Loucy (cell line): ENCODE measurements at regions not wholly inside any gene's neighbourhood (a gene's known extent, or its start where the extent isn't known, plus 50 kb on each side); places are given as distances from the start of the nearest gene placed in this dataset.

Source experiments
- H2AFZ ChIP-seq: fragments of 200-600 bp; sonication (generic); 2 replicates; pipeline ENCODE4 v1.6.0; 2016; ENCODE audit warnings: antibody characterized with exemption, mild to moderate bottlenecking, low read length, moderate library complexity
- H3F3A ChIP-seq: fragments of 200-600 bp; 2 replicates; pipeline ENCODE4 v1.6.0; 2016; ENCODE audit warnings: antibody characterized with exemption, low read depth, mild to moderate bottlenecking
- H3K27me3 ChIP-seq: fragments of 200-600 bp; sonication (generic); 2 replicates; pipeline ENCODE4 v1.6.1; 2014; ENCODE audit warnings: low read length, mild to moderate bottlenecking; ENCODE audit not compliant: insufficient read depth, poor library complexity, severe bottlenecking
- H3K36me3 ChIP-seq: fragments of 200-600 bp; sonication (generic); 2 replicates; pipeline ENCODE4 v1.6.1; 2016; ENCODE audit warnings: low read length; ENCODE audit not compliant: insufficient read depth
- H3K4me1 ChIP-seq: fragments of 200-600 bp; sonication (generic); 2 replicates; pipeline ENCODE4 v1.5.1; 2014; ENCODE audit warnings: low read length, mild to moderate bottlenecking; ENCODE audit not compliant: insufficient read depth, poor library complexity, severe bottlenecking
- H3K4me2 ChIP-seq: fragments of 200-600 bp; sonication (generic); 2 replicates; pipeline ENCODE4 v1.6.0; 2014; ENCODE audit warnings: antibody characterized with exemption, low read length, low read depth, mild to moderate bottlenecking; ENCODE audit not compliant: poor library complexity, severe bottlenecking
- H3K4me3 ChIP-seq: fragments of 200-600 bp; sonication (generic); 2 replicates; pipeline ENCODE4 v1.5.1; 2014; ENCODE audit warnings: low read length, mild to moderate bottlenecking, mixed read lengths; ENCODE audit not compliant: poor library complexity, severe bottlenecking
- H3K79me2 ChIP-seq: fragments of 200-600 bp; sonication (generic); 2 replicates; pipeline ENCODE4 v1.6.1; 2014; ENCODE audit warnings: low read length; ENCODE audit not compliant: insufficient read depth
- H3K9ac ChIP-seq: fragments of 200-600 bp; sonication (generic); 2 replicates; pipeline ENCODE4 v1.6.0; 2014; ENCODE audit warnings: mild to moderate bottlenecking, low read depth, low read length, moderate library complexity; ENCODE audit not compliant: poor library complexity, severe bottlenecking
- H3K9me2 ChIP-seq: fragments of 200-600 bp; sonication (generic); replicated peaks from 2 replicates; pipeline ENCODE4 v1.6.1; 2016; ENCODE audit warnings: low read depth, low read length, mixed read lengths
- H3K9me3 ChIP-seq: fragments of 200-600 bp; sonication (generic); 2 replicates; pipeline ENCODE4 v1.6.1; 2014; ENCODE audit warnings: mild to moderate bottlenecking, antibody characterized with exemption, low read length, low read depth; ENCODE audit not compliant: insufficient read depth
- H4K20me1 ChIP-seq: fragments of 200-600 bp; sonication (generic); 2 replicates; pipeline ENCODE4 v1.6.0; 2014; ENCODE audit warnings: antibody characterized with exemption, low read length, mild to moderate bottlenecking; ENCODE audit not compliant: insufficient read depth, poor library complexity, severe bottlenecking
- CTCF ChIP-seq: fragments of 200-600 bp; sonication (generic); conservative IDR thresholded peaks from 2 replicates; pipeline ENCODE4 v1.5.1; 2014; ENCODE audit warnings: mild to moderate bottlenecking, antibody characterized with exemption, low read length
- EZH2phosphoT487 ChIP-seq: fragments of 200-600 bp; IDR thresholded peaks from 2 replicates; pipeline ENCODE4 v1.6.1; 2018; ENCODE audit warnings: antibody characterized with exemption, mild to moderate bottlenecking, moderate library complexity, borderline replicate concordance

- Histone ChIP-seq H3K9me3 (no peaks in the 10 kb centered on the region), H3K79me2 (no peaks in the 10 kb centered on the region), H3F3A (no peaks in the 10 kb centered on the region), H3K4me3 (no peak overlapping the region), H3K27me3 (no peaks in the 10 kb centered on the region), H3K36me3 (no peaks in the 10 kb centered on the region), H3K4me2 (no peak overlapping the region), H3K9ac (no peak overlapping the region), H3K9me2 (no peaks in the 10 kb centered on the region), H4K20me1 (no peaks in the 10 kb centered on the region), H3K4me1 (no peaks in the 10 kb centered on the region), H2AFZ (no peak overlapping the region)
- TF ChIP-seq EZH2phosphoT487, result no peak
These were observed 505.9 kb upstream of the MANEA start for GRCh38 chr6:95071464-95071863.

- no peak overlapping the region for H3K4me3 ChIP-seq
- no peaks in the 10 kb centered on the region for H3K4me1 ChIP-seq
- H3K9me2 ChIP-seq, result no peaks in the 10 kb centered on the region
- no peaks in the 10 kb centered on the region for H4K20me1 ChIP-seq
- no peaks in the 10 kb centered on the region for H3F3A ChIP-seq
- H3K9me3 ChIP-seq, result no peaks in the 10 kb centered on the region
- no peak for TF ChIP-seq EZH2phosphoT487
- TF ChIP-seq CTCF, result no peak
- H3K27me3 ChIP-seq, result no peaks in the 10 kb centered on the region
- no peak overlapping the region for H2AFZ ChIP-seq
- H3K79me2 ChIP-seq, result no peaks in the 10 kb centered on the region
- H3K4me2 ChIP-seq, result no peak overlapping the region
- H3K36me3 ChIP-seq, result no peaks in the 10 kb centered on the region
- no peak overlapping the region for H3K9ac ChIP-seq
These were observed 498.9 kb upstream of the MANEA start for GRCh38 chr6:95078457-95078856.

GRCh38 chr6:95081231-95081630, 496.1 kb upstream of the MANEA start:
- Histone ChIP-seq H3K9me3 (no peaks in the 10 kb centered on the region), H3K36me3 (no peaks in the 10 kb centered on the region), H3K4me3 (no peak overlapping the region), H3K4me1 (no peaks in the 10 kb centered on the region), H3K9ac (no peak overlapping the region), H4K20me1 (no peaks in the 10 kb centered on the region), H3F3A (no peaks in the 10 kb centered on the region), H2AFZ (no peak overlapping the region), H3K79me2 (no peaks in the 10 kb centered on the region), H3K9me2 (no peaks in the 10 kb centered on the region), H3K27me3 (no peaks in the 10 kb centered on the region), H3K4me2 (no peak overlapping the region)
- TF ChIP-seq EZH2phosphoT487 (no peak), CTCF (no peak)

GRCh38 chr6:95081949-95082348, 495.4 kb upstream of the MANEA start:
- Histone ChIP-seq H4K20me1 (no peaks in the 10 kb centered on the region), H3K79me2 (no peaks in the 10 kb centered on the region), H3K4me2 (no peak overlapping the region), H3K9ac (no peak overlapping the region), H3K9me3 (no peaks in the 10 kb centered on the region), H3K4me1 (no peaks in the 10 kb centered on the region), H3K27me3 (no peaks in the 10 kb centered on the region), H3K9me2 (no peaks in the 10 kb centered on the region), H3F3A (no peaks in the 10 kb centered on the region), H3K4me3 (no peak overlapping the region), H3K36me3 (no peaks in the 10 kb centered on the region), H2AFZ (no peak overlapping the region)
- TF ChIP-seq EZH2phosphoT487, result no peak
